RWPE2 (cell line): ENCODE measurements at regions not wholly inside any gene's neighbourhood (a gene's known extent, or its start where the extent isn't known, plus 50 kb on each side); places are given as distances from the start of the nearest gene placed in this dataset.

Experiments used
- ATAC-seq: fragments of 200-7000 bp; cut with Tn5 transposase; 3 replicates; pipeline ENCODE4 v1.9.1; 2021; ENCODE audit warnings: low read depth
- DNase-seq: peaks from one replicate; pipeline ENCODE4 v3.0.0-alpha.2; 2020; ENCODE audit warnings: low spot score
- H3K27ac ChIP-seq: fragments of 450-650 bp; 2 replicates; pipeline ENCODE4 v1.5.1; 2017; ENCODE audit warnings: mild to moderate bottlenecking; ENCODE audit not compliant: poor library complexity, severe bottlenecking
- H3K27me3 ChIP-seq: fragments of 250-450 bp; sonication (Bioruptor Pico); 2 replicates; pipeline ENCODE4 v1.5.1; 2021; ENCODE audit warnings: mild to moderate bottlenecking, moderate library complexity; ENCODE audit not compliant: insufficient read depth, poor library complexity, severe bottlenecking
- H3K36me3 ChIP-seq: fragments of 250-450 bp; sonication (Bioruptor Pico); 2 replicates; pipeline ENCODE4 v1.5.1; 2020; ENCODE audit warnings: low read depth, mild to moderate bottlenecking, moderate library complexity
- H3K4me1 ChIP-seq: fragments of 250-450 bp; sonication (Bioruptor Pico); 2 replicates; pipeline ENCODE4 v1.5.1; 2021; ENCODE audit warnings: mild to moderate bottlenecking, moderate library complexity; ENCODE audit not compliant: insufficient read depth, poor library complexity, severe bottlenecking
- H3K4me3 ChIP-seq: fragments of 250-450 bp; sonication (Bioruptor Pico); 2 replicates; pipeline ENCODE4 v1.5.1; 2021; ENCODE audit warnings: mild to moderate bottlenecking, moderate library complexity; ENCODE audit not compliant: severe bottlenecking
- H3K9me3 ChIP-seq: fragments of 250-450 bp; sonication (Bioruptor Pico); 2 replicates; pipeline ENCODE4 v1.5.1; 2021; ENCODE audit warnings: mild to moderate bottlenecking, moderate library complexity; ENCODE audit not compliant: severe bottlenecking
- TF ChIP-seq, protein P1 (sequence below): fragments of 450-650 bp; IDR thresholded peaks from one replicate; pipeline ENCODE4 v1.5.1; 2017; ENCODE audit warnings: mild to moderate bottlenecking, moderate library complexity; ENCODE audit not compliant: poor library complexity, severe bottlenecking

- Histone ChIP-seq H3K36me3 (no peaks in the 10 kb centered on the region), H3K27me3 (no peaks in the 10 kb centered on the region), H3K4me3 (no peak overlapping the region), H3K9me3 (peaks cover 15% of the 10 kb centered on the region), H3K27ac (no peak overlapping the region), H3K4me1 (peaks cover 9% of the 10 kb centered on the region)
- no peak for DNase-seq
- no peak for ATAC-seq
- TF ChIP-seq, protein P1, sequence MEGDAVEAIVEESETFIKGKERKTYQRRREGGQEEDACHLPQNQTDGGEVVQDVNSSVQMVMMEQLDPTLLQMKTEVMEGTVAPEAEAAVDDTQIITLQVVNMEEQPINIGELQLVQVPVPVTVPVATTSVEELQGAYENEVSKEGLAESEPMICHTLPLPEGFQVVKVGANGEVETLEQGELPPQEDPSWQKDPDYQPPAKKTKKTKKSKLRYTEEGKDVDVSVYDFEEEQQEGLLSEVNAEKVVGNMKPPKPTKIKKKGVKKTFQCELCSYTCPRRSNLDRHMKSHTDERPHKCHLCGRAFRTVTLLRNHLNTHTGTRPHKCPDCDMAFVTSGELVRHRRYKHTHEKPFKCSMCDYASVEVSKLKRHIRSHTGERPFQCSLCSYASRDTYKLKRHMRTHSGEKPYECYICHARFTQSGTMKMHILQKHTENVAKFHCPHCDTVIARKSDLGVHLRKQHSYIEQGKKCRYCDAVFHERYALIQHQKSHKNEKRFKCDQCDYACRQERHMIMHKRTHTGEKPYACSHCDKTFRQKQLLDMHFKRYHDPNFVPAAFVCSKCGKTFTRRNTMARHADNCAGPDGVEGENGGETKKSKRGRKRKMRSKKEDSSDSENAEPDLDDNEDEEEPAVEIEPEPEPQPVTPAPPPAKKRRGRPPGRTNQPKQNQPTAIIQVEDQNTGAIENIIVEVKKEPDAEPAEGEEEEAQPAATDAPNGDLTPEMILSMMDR, result no peak
These were observed 63.7 kb upstream of the SPINK5 start for GRCh38 chr5:148000036-148000435.

- ATAC-seq, result no peak
- peaks cover 9% of the 10 kb centered on the region for H3K4me1 ChIP-seq
- no peak overlapping the region for H3K4me3 ChIP-seq
- TF ChIP-seq, protein P1, result no peak
- no peaks in the 10 kb centered on the region for H3K36me3 ChIP-seq
- H3K27ac ChIP-seq, result no peak overlapping the region
- no peaks in the 10 kb centered on the region for H3K27me3 ChIP-seq
- peaks cover 15% of the 10 kb centered on the region for H3K9me3 ChIP-seq
- no peak for DNase-seq
These were observed 65.1 kb upstream of the SPINK5 start for GRCh38 chr5:147998704-147999103.

GRCh38 chr5:147997486-147997885 lies 66.3 kb upstream of the SPINK5 start:
- Histone ChIP-seq H3K4me3 (no peak overlapping the region), H3K9me3 (peaks cover 15% of the 10 kb centered on the region), H3K4me1 (no peaks in the 10 kb centered on the region), H3K36me3 (no peaks in the 10 kb centered on the region), H3K27me3 (no peaks in the 10 kb centered on the region), H3K27ac (no peak overlapping the region)
- no peak for ATAC-seq
- TF ChIP-seq, protein P1, result no peak
- DNase-seq, result no peak

DNA sequence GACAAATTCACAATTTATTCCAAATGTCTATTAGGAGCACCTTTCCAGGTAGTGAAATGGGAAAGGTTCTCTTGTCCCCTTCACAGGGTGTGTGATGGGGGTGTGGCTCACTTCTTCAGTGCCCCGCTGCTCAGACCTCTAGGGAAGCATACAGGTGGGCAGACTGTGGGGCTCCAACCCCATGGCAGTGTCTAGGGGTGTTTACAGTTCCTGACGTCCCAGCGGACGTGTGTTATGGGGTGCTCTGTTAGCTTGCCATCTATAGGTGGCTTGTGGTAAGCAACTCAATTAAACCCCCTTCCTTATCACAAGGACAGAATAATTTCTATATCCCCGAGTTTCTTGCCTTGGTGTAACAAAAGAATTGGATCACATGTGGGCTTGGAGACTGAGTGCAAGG lies 67.4 kb upstream of the SPINK5 start:
- DNase-seq, result no peak

GRCh38 chr5:147995846-147996245 lies 67.9 kb upstream of the SPINK5 start:
- ATAC-seq, result no peak
- Histone ChIP-seq H3K36me3 (no peaks in the 10 kb centered on the region), H3K4me1 (no peaks in the 10 kb centered on the region), H3K27ac (no peak overlapping the region), H3K27me3 (no peaks in the 10 kb centered on the region), H3K9me3 (no peaks in the 10 kb centered on the region), H3K4me3 (no peak overlapping the region)
- DNase-seq, result no peak
- TF ChIP-seq, protein P1, result no peak

More for the DNA sequence above, 67.4 kb upstream of the SPINK5 start:
- Histone ChIP-seq H3K4me1 (no peaks in the 10 kb centered on the region), H3K27ac (no peak overlapping the region), H3K9me3 (peaks cover 5% of the 10 kb centered on the region), H3K36me3 (no peaks in the 10 kb centered on the region), H3K27me3 (no peaks in the 10 kb centered on the region), H3K4me3 (no peak overlapping the region)
- no peak for ATAC-seq
- TF ChIP-seq, protein P1, result no peak
